ENCODE measurements at regions not wholly inside any gene's neighbourhood (a gene's known extent, or its start where the extent isn't known, plus 50 kb on each side); places are given as distances from the start of the nearest gene placed in this dataset.
"Not testable (repeated sequence)": the region's sequence is repeated elsewhere in the genome, so short reads cannot be mapped to it uniquely, and the experiment has no call there.

DNA sequence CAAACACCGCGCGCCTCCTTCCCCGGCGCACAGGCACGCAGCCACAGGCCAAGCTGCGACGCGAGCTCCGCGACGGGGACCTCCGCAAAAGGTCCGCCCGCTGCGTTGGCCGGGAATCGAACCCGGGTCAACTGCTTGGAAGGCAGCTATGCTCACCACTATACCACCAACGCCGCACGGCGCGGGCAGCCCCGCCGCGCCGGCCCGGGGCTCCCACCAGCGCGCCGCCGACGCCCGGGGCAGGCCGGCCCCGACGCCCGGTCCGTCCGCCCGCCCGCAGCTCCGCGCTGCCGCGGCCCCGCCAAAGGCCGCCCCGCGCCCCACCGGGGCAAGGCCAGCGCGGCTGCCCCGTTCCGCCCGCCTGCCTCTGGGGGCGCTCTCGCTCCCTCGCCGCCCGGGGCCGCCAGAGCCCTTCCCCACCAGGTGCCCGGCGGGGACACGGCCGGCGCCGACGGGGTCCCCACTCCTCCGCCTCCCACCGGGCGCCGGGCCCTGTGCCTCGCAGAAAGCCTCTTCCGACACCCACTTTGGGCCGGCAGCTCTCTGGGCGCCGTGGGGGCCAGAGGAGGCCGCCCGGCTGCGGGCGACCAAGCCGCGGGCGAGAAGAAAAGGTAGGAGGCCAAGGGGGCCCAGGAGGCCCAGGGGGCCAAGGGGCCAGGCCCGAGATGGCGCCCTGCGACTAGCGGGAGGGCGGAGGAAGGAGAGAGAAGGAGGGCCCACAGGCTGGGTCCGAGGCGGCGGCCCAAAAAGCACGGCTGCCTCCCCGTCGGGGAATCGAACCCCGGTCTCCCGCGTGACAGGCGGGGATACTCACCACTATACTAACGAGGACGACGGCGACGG, 50.2 kb upstream of the FCGR2A start:
- not testable (repeated sequence) for DNase-seq (ENCODE audit: low spot score)

DNA sequence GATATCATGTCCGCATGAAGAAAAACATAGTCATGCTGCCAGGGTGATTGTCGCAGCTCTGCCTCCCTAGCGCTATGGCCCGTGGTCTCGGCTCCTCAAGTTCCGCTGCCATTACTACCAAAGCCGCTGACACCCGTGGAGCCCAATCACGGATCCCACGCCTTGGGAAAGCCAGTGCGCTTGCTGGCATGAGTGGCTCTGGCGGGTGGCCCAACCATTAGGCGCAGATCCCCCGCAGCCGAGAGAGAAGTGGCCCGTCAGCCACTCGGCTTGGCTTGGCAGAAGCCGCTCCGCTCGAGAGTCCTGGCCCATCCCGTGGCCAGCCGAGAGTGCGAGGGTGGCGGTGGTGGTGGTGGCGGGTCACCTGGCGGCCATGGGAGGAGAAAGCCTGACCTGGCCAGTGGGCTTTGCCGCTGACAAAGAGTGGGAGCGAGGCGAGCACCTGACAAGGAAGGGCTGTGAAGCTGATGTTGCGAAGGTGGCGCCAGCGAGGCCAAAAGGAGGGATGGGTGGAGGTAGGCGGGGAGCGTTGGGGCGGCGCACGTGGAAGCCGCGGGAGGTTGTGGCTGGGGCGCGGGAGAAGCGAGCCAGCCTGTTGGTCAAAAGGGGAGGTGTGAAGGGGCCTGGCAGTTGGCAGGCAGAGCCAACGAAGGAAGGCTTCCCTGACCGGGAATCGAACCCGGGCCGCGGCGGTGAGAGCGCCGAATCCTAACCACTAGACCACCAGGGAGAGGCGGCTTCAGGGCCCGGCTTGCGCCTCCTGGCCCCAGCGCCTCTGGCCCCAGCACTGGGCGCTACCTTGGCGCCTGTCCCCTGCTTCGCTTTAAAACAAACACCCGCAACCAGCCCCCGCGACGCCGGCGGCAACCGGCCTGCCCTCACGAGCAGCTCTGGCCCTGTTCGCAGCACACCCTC, 51.0 kb upstream of the FCGR2A start:
- not testable (repeated sequence) for DNase-seq (ENCODE audit: low spot score)

DNA sequence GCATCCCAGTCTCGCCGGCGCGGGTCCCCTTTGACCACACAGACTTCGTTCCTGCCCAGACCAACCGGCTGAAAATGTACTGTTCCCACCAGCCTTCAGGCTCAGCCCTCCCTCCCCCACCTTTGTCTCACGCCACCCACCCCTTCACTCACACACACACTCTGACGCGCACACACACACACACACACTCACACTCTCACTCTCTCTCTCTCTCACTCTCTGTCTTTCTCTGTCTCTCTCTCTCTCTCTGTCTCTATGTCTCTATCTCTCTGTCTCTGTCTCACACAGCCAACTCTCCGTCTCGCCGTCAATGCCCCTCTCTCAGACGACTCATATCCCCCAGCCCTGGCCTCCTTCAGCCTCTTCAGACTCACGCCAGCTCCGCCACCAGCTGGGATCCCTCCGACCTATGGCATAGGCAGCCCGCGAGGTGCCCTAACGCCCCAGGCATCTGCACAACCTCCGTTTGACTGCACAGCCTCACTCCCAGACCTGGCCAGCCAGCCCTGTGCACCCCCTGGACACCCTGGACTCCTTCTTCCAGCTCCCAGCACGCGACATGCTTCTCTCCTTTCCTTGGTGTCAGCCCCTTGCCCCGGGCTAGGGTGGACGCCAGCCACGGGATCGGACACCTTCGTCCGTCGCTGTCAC, 53.4 kb upstream of the FCGR2A start:
- DNase-seq (ENCODE audit: low spot score) = not testable (repeated sequence)

DNA sequence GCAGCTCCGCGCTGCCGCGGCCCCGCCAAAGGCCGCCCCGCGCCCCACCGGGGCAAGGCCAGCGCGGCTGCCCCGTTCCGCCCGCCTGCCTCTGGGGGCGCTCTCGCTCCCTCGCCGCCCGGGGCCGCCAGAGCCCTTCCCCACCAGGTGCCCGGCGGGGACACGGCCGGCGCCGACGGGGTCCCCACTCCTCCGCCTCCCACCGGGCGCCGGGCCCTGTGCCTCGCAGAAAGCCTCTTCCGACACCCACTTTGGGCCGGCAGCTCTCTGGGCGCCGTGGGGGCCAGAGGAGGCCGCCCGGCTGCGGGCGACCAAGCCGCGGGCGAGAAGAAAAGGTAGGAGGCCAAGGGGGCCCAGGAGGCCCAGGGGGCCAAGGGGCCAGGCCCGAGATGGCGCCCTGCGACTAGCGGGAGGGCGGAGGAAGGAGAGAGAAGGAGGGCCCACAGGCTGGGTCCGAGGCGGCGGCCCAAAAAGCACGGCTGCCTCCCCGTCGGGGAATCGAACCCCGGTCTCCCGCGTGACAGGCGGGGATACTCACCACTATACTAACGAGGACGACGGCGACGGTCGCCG, 57.4 kb upstream of the FCGR2A start:
- DNase-seq (ENCODE audit: low spot score) = not testable (repeated sequence)

DNA sequence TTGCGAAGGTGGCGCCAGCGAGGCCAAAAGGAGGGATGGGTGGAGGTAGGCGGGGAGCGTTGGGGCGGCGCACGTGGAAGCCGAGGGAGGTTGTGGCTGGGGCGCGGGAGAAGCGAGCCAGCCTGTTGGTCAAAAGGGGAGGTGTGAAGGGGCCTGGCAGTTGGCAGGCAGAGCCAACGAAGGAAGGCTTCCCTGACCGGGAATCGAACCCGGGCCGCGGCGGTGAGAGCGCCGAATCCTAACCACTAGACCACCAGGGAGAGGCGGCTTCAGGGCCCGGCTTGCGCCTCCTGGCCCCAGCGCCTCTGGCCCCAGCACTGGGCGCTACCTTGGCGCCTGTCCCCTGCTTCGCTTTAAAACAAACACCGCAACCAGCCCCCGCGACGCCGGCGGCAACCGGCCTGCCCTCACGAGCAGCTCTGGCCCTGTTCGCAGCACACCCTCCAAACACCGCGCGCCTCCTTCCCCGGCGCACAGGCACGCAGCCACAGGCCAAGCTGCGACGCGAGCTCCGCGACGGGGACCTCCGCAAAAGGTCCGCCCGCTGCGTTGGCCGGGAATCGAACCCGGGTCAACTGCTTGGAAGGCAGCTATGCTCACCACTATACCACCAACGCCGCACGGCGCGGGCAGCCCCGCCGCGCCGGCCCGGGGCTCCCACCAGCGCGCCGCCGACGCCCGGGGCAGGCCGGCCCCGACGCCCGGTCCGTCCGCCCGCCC, 58.1 kb upstream of the FCGR2A start:
- not testable (repeated sequence) for DNase-seq (ENCODE audit: low spot score)

DNA sequence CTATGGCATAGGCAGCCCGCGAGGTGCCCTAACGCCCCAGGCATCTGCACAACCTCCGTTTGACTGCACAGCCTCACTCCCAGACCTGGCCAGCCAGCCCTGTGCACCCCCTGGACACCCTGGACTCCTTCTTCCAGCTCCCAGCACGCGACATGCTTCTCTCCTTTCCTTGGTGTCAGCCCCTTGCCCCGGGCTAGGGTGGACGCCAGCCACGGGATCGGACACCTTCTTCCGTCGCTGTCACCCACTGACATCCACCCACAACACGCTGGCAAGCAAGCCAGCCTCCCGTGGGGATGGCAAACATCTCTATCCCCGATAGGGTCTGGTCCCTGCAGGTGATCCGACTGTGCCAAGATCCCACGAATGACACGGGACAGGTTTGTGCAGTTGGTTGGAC, 60.5 kb upstream of the FCGR2A start:
- not testable (repeated sequence) for DNase-seq (ENCODE audit: low spot score)

DNA sequence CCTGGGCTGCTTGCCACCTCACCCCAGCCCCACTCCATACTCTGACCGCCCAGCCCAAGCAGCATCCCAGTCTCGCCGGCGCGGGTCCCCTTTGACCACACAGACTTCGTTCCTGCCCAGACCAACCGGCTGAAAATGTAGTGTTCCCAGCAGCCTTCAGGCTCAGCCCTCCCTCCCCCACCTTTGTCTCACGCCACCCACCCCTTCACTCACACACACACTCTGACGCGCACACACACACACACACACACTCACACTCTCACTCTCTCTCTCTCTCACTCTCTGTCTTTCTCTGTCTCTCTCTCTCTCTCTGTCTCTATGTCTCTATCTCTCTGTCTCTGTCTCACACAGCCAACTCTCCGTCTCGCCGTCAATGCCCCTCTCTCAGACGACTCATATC, 61.0 kb upstream of the FCGR2A start:
- DNase-seq (ENCODE audit: low spot score) = not testable (repeated sequence)

DNA sequence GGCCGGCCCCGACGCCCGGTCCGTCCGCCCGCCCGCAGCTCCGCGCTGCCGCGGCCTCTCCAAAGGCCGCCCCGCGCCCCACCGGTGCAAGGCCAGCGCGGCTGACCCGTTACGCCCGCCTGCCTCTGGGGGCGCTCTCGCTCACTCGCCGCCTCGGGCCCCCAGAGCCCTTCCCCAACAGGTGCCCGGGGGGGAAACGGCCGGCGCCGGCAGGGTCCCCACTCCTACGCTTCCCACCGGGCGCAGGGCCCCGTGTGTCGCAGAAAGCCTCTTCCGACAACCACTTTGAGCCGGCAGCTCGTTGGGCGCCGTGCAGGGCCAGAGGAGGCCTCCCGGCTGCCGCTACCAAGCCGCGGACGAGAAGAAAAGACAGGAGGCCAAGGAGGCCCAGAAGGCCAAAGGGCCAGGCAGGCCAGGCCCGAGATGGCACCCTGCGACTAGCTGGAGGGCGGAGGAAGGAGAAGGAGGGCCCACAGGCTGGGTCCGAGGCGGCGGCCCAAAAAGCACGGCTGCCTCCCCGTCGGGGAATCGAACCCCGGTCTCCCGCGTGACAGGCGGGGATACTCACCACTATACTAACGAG, 64.9 kb upstream of the FCGR2A start:
- peak; percentile 73 for DNase-seq (ENCODE audit: low spot score)

DNA sequence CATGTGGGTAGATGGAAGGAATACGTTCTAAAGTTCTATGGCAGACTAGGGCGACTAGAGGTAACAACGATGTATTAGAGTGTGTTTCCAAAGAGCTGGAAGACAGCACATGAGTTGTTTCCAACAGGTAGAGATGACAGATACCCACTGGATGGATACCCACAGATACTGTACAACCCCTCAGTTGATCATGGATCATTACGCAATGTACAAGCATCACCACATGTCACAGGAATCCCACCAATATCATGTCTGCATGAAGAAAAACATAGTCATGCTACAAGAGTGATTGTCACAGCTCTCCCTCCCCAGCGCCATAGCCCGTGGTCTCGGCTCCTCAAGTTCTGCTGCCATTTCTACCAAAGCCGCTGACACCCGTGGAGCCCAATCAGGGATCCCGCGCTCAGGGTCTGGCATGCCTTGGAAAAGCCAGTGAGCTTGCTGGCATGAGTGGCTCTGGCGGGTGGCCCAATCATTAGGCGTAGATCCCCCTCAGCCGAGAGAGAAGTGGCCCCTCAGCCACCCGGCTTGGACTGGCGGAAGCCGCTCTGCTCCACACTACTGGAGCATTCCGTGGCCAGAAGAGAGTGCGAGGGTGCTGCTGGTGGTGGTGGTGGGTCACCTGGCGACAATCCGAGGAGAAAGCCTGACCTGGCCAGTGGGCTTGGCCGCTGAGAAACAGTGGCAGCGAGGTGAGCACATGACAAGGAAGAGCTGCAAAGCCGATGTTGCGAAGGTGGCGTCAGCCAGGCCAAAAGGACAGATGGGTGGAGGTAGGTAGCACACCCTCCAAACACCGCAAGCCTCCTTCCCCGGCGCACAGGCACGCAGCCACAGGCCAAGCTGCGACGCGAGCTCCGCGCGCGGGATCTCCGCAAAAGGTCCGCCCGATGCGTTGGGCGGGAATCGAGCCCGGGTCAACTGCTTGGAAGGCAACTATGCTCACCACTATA, 65.7 kb upstream of the FCGR2A start:
- DNase-seq (ENCODE audit: low spot score) = peak; percentile 11

DNA sequence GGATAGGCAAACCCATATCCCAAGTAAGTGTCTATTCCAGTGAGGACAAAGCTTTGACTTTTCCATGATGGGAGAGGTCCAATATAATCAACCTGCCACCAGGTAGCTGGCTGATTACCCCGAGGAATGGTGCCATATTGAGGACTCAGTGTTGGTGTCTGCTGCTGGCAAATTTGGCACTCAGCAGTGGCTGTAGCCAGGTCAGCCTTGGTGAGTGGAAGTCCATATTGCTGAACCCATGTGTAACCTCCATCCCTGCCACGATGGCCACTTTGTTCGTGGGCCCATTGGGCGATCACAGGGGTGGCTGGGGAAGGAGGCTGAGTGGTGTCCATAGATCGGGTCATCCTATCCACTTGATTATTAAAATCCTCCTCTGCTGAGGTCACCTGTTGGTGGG, 65.5 kb upstream of the CFAP126 start:
- DNase-seq (ENCODE audit: low spot score) = not testable (repeated sequence)

DNA sequence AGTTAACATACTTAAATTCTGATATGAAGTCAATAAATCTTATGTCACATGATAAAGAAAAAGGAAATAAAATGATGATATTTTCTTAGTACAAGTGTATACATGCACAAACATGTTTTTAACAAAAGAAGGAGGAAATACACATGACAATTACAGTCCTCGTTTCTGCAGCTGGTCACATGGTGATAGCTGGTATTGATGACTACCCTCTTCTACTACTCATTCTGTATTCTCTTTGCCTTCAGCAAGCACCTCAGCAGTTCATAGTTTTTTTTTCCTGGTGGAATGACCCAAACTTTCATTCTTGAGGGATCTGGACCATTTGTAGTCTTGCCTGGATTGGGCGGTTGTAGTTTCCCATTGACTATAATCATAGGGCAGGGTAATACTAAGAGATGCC, 64.4 kb upstream of the CFAP126 start:
- no peak for DNase-seq (ENCODE audit: low spot score)

DNA sequence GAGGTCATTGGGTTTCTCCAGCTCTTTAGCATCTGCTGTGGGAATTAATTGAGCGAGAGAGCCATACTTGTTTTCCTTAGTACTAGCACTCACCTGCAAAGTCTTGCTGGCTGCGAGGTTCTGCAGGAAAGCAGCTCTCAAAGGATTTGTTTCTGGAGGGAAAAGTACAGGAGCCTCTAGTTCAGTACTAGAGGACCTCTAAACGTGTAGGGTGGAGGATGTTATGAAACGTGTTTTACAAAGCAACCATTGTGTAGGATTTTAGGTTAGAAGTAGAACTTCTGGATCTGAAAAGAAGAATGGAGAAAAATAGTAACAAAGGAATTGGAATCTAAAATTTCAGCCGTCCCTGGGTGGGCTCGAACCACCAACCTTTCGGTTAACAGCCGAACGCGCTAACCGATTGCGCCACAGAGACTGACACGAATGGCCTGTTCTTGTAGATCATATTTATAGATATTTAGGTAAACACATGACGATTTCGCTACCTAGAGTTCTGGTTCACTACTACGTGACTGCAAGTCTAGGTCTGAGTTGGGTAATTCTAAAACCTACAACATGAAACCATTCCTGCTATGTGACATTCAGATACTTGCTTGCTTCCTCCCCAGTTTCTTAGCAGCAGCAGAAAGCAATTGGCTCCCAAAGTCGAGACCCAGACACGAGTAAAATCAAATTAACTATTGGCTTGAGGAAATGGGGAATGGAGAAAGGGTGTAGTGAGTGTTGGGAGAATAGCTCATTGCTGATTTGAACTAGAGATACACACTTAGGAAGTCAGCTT, 60.2 kb upstream of the CFAP126 start:
- peak; percentile 13 for DNase-seq (ENCODE audit: low spot score)

DNA sequence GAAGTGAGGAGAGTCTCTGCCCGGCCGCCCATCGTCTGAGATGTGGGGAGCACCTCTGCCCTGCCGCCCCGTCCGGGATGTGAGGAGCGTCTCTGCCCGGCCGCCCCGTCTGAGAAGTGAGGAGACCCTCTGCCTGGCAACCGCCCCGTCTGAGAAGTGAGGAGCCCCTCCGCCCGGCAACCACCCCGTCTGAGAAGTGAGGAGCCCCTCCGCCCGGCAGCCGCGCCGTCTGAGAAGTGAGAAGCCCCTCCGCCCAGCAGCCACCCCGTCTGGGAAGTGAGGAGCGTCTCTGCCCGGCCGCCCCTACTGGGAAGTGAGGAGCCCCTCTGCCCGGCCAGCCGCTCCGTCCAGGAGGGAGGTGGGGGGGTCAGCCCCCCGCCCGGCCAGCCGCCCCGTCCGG, 55.2 kb upstream of the CFAP126 start:
- not testable (repeated sequence) for DNase-seq (ENCODE audit: low spot score)

DNA sequence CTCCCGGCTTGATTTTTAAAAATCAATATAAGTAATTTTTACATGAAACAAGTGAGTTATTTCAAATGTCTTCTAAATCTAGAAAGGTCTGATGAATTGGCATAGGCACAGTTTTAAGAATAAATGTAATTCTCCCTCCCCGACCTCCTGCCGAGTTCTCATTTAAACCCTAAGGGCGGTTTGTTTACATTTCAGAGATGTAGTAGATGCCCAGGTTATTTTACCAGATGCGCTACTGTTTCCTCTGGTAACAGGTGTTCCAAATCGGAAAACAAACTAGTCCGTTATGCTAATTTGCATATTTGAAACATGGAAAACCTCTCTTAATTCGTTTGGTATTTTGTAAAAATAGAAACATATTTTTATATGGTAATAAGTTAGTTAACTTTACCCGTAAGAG, 53.8 kb upstream of the CFAP126 start:
- no peak for DNase-seq (ENCODE audit: low spot score)

DNA sequence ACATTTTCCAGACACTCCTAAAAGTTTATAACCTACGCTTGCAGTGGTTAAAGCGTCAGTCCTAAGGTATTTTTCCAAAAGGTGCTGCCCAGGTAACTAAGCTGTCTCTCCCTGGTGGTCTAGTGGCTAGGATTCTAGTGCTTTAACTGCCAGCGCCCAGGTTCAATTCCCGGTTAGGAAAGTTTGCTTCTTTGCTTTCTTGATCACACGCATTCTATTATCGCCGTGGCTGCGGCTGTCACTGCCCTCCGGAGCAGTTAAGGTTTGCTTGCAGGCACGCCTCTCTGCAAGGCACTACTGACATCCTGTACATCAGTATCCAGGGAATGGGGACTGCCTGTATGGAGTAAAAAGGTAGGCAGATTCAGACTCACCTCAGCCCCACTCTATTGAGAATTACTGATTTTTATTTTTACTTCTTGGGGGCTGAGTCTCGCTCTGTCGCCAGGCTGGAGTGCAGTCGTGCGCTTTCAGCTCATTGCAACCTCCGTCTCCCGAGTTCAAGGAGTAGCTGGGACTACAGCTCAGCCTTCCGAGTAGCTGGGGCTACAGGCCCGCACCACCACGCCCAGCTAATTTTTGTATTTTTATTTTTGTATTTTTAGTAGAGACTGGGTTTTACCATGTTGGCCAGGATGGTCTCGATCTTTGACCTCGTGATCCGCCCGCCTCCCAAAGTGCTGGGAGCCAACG, 53.2 kb upstream of the CFAP126 start:
- no peak for DNase-seq (ENCODE audit: low spot score)

DNA sequence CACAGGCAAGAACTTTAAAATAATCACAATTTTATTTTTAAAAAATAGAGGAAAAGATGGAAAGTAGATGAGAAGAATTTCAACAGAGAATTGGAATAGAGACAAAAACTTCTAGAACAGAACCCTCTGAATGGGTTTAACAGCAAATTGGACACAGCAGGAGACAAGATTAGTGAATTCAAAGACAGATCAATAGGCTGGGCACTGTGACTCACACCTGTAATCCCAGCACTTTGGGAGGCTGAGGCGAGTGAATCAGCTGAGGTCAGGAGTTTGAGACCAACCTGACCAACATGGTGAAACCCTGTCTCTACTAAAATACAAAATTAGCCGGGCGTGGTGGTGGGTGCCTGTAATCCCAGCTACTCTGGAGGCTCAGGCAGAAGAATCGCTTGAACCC, 49.9 kb upstream of the CFAP126 start:
- DNase-seq (ENCODE audit: low spot score) = not testable (repeated sequence)

Data from GM03348 (cell line).